ENCODE measurements at regions not wholly inside any gene's neighbourhood (a gene's known extent, or its start where the extent isn't known, plus 50 kb on each side); places are given as distances from the start of the nearest gene placed in this dataset.

- no peak for TF ChIP-seq TAF1 (IDR thresholded peaks at IDR 0.05; ENCODE audit: low read depth)
- H3K9me3 ChIP-seq (ENCODE audit: low read length): no peaks in the 10 kb centered on the region
- H3K4me3 ChIP-seq (ENCODE audit: low read length): no peak overlapping the region
- no peaks in the 10 kb centered on the region for H3F3A ChIP-seq (ENCODE audit: insufficient read depth, low read length, poor library complexity, severe bottlenecking)
- H3K36me3 ChIP-seq (ENCODE audit: insufficient read depth, low read length): no peaks in the 10 kb centered on the region
- H3K27ac ChIP-seq (ENCODE audit: low read length): no peak overlapping the region
- no peak overlapping the region for H3K9ac ChIP-seq (ENCODE audit: low read length)
- H3K4me2 ChIP-seq (ENCODE audit: low read length): no peak overlapping the region
- no peaks in the 10 kb centered on the region for H3K79me2 ChIP-seq (replicated peaks; ENCODE audit: insufficient read depth, low read length)
- no peak overlapping the region for H2AFZ ChIP-seq (ENCODE audit: low read depth, low read length)
- H3K27me3 ChIP-seq (ENCODE audit: insufficient read depth, low read depth, low read length): no peaks in the 10 kb centered on the region
- H4K20me1 ChIP-seq (ENCODE audit: insufficient read depth): no peaks in the 10 kb centered on the region
- no peaks in the 10 kb centered on the region for H3K9me2 ChIP-seq (ENCODE audit: insufficient read depth, low read length)
Measured at GRCh38 chr14:71560751-71561150, 371.5 kb upstream of the RGS6 start.

GRCh38 chr14:71563492-71564153 lies 368.6 kb upstream of the RGS6 start:
- Histone ChIP-seq H3K36me3 (ENCODE audit: insufficient read depth, low read length) (no peaks in the 10 kb centered on the region), H3K27me3 (ENCODE audit: insufficient read depth, low read depth, low read length) (no peaks in the 10 kb centered on the region), H3K9me3 (ENCODE audit: low read length) (no peaks in the 10 kb centered on the region), H3K79me2 (replicated peaks; ENCODE audit: insufficient read depth, low read length) (no peaks in the 10 kb centered on the region), H3K4me2 (ENCODE audit: low read length) (no peak overlapping the region), H3K4me3 (ENCODE audit: low read length) (no peak overlapping the region), H3K9me2 (ENCODE audit: insufficient read depth, low read length) (no peaks in the 10 kb centered on the region), H4K20me1 (ENCODE audit: insufficient read depth) (no peaks in the 10 kb centered on the region), H3K9ac (ENCODE audit: low read length) (no peak overlapping the region), H3F3A (ENCODE audit: insufficient read depth, low read length, poor library complexity, severe bottlenecking) (no peaks in the 10 kb centered on the region), H2AFZ (ENCODE audit: low read depth, low read length) (no peak overlapping the region), H3K27ac (ENCODE audit: low read length) (no peak overlapping the region)
- no peak for TF ChIP-seq CTCF (IDR thresholded peaks at IDR 0.05; ENCODE audit: poor library complexity, severe bottlenecking)
- no peak for TF ChIP-seq POLR2AphosphoS5 (IDR thresholded peaks at IDR 0.05)
- TF ChIP-seq EZH2 (IDR thresholded peaks at IDR 0.05; ENCODE audit: borderline replicate concordance, insufficient read depth, low read length, poor library complexity, severe bottlenecking): no peak
- no peak for TF ChIP-seq EP300 (conservative IDR thresholded peaks at IDR 0.05; ENCODE audit: poor library complexity, severe bottlenecking)
- TF ChIP-seq MXI1 (conservative IDR thresholded peaks at IDR 0.05; ENCODE audit: poor library complexity, severe bottlenecking): no peak
- TF ChIP-seq REST (IDR thresholded peaks at IDR 0.05; ENCODE audit: borderline replicate concordance): no peak
- TF ChIP-seq TAF1 (IDR thresholded peaks at IDR 0.05; ENCODE audit: low read depth): no peak
- no peak for TF ChIP-seq RAD21 (conservative IDR thresholded peaks at IDR 0.05)
- TF ChIP-seq SMC3 (conservative IDR thresholded peaks at IDR 0.05; ENCODE audit: poor library complexity): no peak
